ENCODE measurements at regions not wholly inside any gene's neighbourhood (a gene's known extent, or its start where the extent isn't known, plus 50 kb on each side); places are given as distances from the start of the nearest gene placed in this dataset.

- DNase-seq (ENCODE audit: low read depth), result no peak
- no peak overlapping the region for H3K4me3 ChIP-seq (ENCODE audit: low read depth, low read length)
- TF ChIP-seq, protein P1, sequence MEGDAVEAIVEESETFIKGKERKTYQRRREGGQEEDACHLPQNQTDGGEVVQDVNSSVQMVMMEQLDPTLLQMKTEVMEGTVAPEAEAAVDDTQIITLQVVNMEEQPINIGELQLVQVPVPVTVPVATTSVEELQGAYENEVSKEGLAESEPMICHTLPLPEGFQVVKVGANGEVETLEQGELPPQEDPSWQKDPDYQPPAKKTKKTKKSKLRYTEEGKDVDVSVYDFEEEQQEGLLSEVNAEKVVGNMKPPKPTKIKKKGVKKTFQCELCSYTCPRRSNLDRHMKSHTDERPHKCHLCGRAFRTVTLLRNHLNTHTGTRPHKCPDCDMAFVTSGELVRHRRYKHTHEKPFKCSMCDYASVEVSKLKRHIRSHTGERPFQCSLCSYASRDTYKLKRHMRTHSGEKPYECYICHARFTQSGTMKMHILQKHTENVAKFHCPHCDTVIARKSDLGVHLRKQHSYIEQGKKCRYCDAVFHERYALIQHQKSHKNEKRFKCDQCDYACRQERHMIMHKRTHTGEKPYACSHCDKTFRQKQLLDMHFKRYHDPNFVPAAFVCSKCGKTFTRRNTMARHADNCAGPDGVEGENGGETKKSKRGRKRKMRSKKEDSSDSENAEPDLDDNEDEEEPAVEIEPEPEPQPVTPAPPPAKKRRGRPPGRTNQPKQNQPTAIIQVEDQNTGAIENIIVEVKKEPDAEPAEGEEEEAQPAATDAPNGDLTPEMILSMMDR (IDR thresholded peaks at IDR 0.05; ENCODE audit: insufficient read depth, low read depth, low read length, missing control alignments), result no peak
Observed at GRCh38 chr9:88723751-88724150, 188.8 kb downstream of the NXNL2 start.

DNA sequence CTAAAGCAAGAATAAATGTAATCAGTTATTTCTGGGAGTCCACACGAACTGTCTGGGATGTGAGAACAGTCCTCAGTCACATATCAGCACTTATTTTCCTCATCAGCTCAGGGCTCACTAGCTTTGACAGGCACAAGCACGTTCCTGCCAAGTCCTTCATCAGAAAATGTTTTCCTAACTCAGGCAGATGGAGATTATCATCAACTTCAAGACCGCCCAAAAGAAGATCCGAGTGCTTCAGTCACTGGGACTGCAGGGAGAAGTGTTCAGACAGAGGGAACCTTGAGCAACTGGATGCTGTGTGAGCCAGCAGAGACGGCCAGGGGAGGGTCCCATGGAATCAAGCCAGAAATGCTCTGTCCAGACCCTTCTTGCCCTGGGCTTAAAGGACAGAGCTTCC lies 189.4 kb downstream of the NXNL2 start:
- no peak for DNase-seq (ENCODE audit: low read depth)
- TF ChIP-seq, protein P1 (IDR thresholded peaks at IDR 0.05; ENCODE audit: insufficient read depth, low read depth, low read length, missing control alignments), result no peak
- H3K4me3 ChIP-seq (ENCODE audit: low read depth, low read length), result no peak overlapping the region

GRCh38 chr9:88725300-88726019 lies 190.5 kb downstream of the NXNL2 start:
- TF ChIP-seq, protein P1 (IDR thresholded peaks at IDR 0.05; ENCODE audit: insufficient read depth, low read depth, low read length, missing control alignments), result no peak
- DNase-seq (ENCODE audit: low read depth), result no peak

DNA sequence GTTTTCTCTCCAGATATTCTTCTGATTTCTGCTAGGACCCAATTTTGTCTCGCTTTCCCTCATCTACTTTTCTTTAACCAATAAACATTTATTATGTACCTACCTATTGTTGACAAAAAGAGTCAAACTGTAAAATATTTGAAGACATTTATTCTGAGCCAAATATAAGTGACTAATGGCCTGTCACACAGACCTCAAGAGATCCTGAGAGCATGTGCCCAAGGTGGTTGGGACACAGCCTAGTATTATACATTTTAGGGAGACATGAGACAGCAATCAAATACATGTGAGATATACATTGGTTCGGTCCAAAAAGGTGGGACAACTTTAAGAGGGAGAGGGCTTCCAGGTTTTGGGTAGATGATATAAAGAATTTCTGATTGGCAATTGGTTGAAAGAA lies 191.8 kb downstream of the NXNL2 start:
- H3K4me3 ChIP-seq (ENCODE audit: low read depth, low read length), result no peak overlapping the region
- DNase-seq (ENCODE audit: low read depth), result no peak
- TF ChIP-seq, protein P1 (IDR thresholded peaks at IDR 0.05; ENCODE audit: insufficient read depth, low read depth, low read length, missing control alignments), result no peak

More at GRCh38 chr9:88725300-88726019, 190.5 kb downstream of the NXNL2 start:
- no peak overlapping the region for H3K4me3 ChIP-seq (ENCODE audit: low read depth, low read length)

DNA sequence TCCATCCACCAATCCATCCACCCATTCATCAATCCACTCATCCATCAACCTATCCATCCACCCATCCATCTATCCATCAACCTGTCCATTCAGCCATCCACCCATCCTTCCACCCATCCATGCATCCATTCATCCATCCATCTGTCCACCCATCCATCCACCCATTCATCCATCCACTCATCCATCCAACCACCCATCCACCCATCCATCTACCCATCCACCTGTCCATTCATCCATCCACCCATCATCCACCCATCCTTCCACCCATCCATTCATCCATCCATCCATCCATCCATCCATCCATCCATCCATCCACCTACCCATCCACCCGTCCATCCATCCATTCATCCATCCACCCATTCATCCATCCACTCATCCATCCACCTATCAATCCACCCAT lies 195.8 kb downstream of the NXNL2 start:
- TF ChIP-seq, protein P1 (IDR thresholded peaks at IDR 0.05; ENCODE audit: insufficient read depth, low read depth, low read length, missing control alignments), result no peak
- H3K4me3 ChIP-seq (ENCODE audit: low read depth, low read length), result no peak overlapping the region
- no peak for DNase-seq (ENCODE audit: low read depth)

DNA sequence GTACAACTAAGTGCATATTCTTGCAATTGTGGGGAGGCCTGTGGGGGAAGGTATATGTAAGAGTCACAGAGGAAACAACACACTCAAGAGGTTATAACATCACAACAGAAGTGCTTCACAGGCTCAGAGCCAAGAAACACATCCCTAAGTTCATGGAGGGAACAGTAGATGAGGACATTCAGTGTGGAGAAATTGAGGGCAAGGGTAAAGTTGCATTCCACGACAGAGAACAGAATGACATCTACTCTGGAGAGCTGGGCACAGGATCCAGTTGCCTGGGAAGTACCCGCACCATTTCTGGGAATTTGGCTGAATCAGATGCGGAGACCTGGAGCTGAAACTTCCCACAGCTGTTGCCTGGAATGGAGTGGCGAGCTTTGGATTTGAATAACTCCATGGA lies 197.2 kb downstream of the NXNL2 start:
- TF ChIP-seq, protein P1 (IDR thresholded peaks at IDR 0.05; ENCODE audit: insufficient read depth, low read depth, low read length, missing control alignments), result no peak
- no peak for DNase-seq (ENCODE audit: low read depth)
- no peak overlapping the region for H3K4me3 ChIP-seq (ENCODE audit: low read depth, low read length)

All from GM12865 (cell line).